ENCODE measurements at regions not wholly inside any gene's neighbourhood (a gene's known extent, or its start where the extent isn't known, plus 50 kb on each side); places are given as distances from the start of the nearest gene placed in this dataset.

- no peak for DNase-seq
Measured at GRCh38 chr10:33453081-33454025, 118.9 kb upstream of the NRP1 start.

GRCh38 chr10:33448421-33449140 lies 114.1 kb upstream of the NRP1 start:
- no peak for DNase-seq

- no peak for DNase-seq
Measured at GRCh38 chr10:33441561-33441960, 107.1 kb upstream of the NRP1 start.

GRCh38 chr10:33434933-33435332 lies 100.5 kb upstream of the NRP1 start:
- DNase-seq = no peak

GRCh38 chr10:33428682-33429081 lies 94.2 kb upstream of the NRP1 start:
- DNase-seq = no peak

GRCh38 chr10:33423154-33423529 lies 88.7 kb upstream of the NRP1 start:
- DNase-seq = peak; percentile 85

- DNase-seq = no peak
Measured at GRCh38 chr10:33422471-33423153, 88.1 kb upstream of the NRP1 start.

- DNase-seq = peak; percentile 69
Measured at GRCh38 chr10:33421789-33422462, 87.5 kb upstream of the NRP1 start.

GRCh38 chr10:33419311-33419710 lies 84.8 kb upstream of the NRP1 start:
- no peak for DNase-seq

GRCh38 chr10:33418301-33418700 lies 83.8 kb upstream of the NRP1 start:
- no peak for DNase-seq

GRCh38 chr10:33416691-33417090 lies 82.2 kb upstream of the NRP1 start:
- DNase-seq = no peak

- no peak for DNase-seq
Measured at GRCh38 chr10:33416209-33416608, 81.7 kb upstream of the NRP1 start.

GRCh38 chr10:33414841-33415240 lies 80.4 kb upstream of the NRP1 start:
- DNase-seq = no peak

- DNase-seq = no peak
Measured at GRCh38 chr10:33412653-33413361, 78.3 kb upstream of the NRP1 start.

- no peak for DNase-seq
Measured at GRCh38 chr10:33412241-33412640, 77.8 kb upstream of the NRP1 start.

- no peak for DNase-seq
Measured at GRCh38 chr10:33410860-33411234, 76.4 kb upstream of the NRP1 start.

GRCh38 chr10:33410096-33410859 lies 75.8 kb upstream of the NRP1 start:
- no peak for DNase-seq

GRCh38 chr10:33406596-33406995 lies 72.1 kb upstream of the NRP1 start:
- no peak for DNase-seq

GRCh38 chr10:33402220-33403073 lies 68.0 kb upstream of the NRP1 start:
- no peak for DNase-seq

- no peak for DNase-seq
Measured at GRCh38 chr10:33401300-33401699, 66.8 kb upstream of the NRP1 start.

GRCh38 chr10:33398796-33399195 lies 64.3 kb upstream of the NRP1 start:
- DNase-seq = no peak
